ENCODE measurements at regions not wholly inside any gene's neighbourhood (a gene's known extent, or its start where the extent isn't known, plus 50 kb on each side); places are given as distances from the start of the nearest gene placed in this dataset.

GRCh38 chr6:55058682-55059081, 115.6 kb upstream of the HCRTR2 start:
- TF ChIP-seq CTCF (IDR thresholded peaks at IDR 0.05) (no peak), POLR2AphosphoS5 (IDR thresholded peaks at IDR 0.05) (no peak)

All from upper lobe of left lung (tissue), 4 donors.